22Rv1 (cell line): ENCODE measurements at regions not wholly inside any gene's neighbourhood (a gene's known extent, or its start where the extent isn't known, plus 50 kb on each side); places are given as distances from the start of the nearest gene placed in this dataset.

Experiments used
- H3K27ac ChIP-seq: fragments of 450-650 bp; 2 replicates; pipeline ENCODE4 v1.5.1; 2017
- ZFX ChIP-seq: fragments of 450-650 bp; IDR thresholded peaks from 2 replicates; pipeline ENCODE4 v1.6.1; 2017; ENCODE audit warnings: antibody characterized with exemption, borderline replicate concordance
- TF ChIP-seq, protein P1 (sequence below): fragments of 450-650 bp; IDR thresholded peaks from 2 replicates; pipeline ENCODE4 v1.5.1; 2017; ENCODE audit warnings: mild to moderate bottlenecking

GRCh38 chr1:110785612-110786011 lies 87.3 kb upstream of the CD53 start:
- TF ChIP-seq ZFX, result no peak
- TF ChIP-seq, protein P1, sequence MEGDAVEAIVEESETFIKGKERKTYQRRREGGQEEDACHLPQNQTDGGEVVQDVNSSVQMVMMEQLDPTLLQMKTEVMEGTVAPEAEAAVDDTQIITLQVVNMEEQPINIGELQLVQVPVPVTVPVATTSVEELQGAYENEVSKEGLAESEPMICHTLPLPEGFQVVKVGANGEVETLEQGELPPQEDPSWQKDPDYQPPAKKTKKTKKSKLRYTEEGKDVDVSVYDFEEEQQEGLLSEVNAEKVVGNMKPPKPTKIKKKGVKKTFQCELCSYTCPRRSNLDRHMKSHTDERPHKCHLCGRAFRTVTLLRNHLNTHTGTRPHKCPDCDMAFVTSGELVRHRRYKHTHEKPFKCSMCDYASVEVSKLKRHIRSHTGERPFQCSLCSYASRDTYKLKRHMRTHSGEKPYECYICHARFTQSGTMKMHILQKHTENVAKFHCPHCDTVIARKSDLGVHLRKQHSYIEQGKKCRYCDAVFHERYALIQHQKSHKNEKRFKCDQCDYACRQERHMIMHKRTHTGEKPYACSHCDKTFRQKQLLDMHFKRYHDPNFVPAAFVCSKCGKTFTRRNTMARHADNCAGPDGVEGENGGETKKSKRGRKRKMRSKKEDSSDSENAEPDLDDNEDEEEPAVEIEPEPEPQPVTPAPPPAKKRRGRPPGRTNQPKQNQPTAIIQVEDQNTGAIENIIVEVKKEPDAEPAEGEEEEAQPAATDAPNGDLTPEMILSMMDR, result no peak
- no peak overlapping the region for H3K27ac ChIP-seq

GRCh38 chr1:110785055-110785454 lies 87.9 kb upstream of the CD53 start:
- no peak overlapping the region for H3K27ac ChIP-seq
- no peak for TF ChIP-seq ZFX
- TF ChIP-seq, protein P1, result no peak

DNA sequence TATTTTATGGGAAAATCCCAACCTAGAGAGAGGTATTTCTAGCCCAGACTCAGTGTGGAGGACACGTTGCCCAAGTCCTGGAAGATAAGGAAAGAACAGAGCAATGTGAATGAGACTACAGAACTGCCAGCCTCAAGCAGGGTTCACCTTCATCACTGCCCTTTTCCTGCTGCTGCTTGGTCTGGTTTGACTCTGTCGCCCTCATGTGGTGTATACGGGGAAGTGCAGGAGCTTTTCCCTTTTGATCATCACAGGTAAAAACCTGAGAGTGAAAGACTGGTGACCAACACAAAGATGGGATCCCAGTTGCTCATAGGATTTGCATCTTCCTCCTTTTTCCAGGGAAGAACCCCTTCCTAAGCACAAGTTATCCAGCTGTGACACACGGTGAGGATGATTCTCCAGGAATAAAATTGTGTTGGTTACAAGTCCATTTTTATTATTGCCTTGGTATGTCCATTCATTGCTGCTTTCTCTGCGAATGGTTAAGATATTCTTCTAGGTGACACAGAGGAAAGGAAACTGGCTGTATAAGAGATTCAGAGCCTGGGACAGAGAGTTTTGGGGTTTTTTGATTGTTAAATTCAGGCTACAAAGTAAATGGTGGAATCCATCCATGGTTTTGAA lies 89.5 kb upstream of the CD53 start:
- H3K27ac ChIP-seq, result no peak overlapping the region
- no peak for TF ChIP-seq ZFX
- TF ChIP-seq, protein P1, result peak; percentile 95

GRCh38 chr1:110781525-110781924 lies 91.4 kb upstream of the CD53 start:
- no peak overlapping the region for H3K27ac ChIP-seq
- TF ChIP-seq ZFX, result no peak
- TF ChIP-seq, protein P1, result no peak

DNA sequence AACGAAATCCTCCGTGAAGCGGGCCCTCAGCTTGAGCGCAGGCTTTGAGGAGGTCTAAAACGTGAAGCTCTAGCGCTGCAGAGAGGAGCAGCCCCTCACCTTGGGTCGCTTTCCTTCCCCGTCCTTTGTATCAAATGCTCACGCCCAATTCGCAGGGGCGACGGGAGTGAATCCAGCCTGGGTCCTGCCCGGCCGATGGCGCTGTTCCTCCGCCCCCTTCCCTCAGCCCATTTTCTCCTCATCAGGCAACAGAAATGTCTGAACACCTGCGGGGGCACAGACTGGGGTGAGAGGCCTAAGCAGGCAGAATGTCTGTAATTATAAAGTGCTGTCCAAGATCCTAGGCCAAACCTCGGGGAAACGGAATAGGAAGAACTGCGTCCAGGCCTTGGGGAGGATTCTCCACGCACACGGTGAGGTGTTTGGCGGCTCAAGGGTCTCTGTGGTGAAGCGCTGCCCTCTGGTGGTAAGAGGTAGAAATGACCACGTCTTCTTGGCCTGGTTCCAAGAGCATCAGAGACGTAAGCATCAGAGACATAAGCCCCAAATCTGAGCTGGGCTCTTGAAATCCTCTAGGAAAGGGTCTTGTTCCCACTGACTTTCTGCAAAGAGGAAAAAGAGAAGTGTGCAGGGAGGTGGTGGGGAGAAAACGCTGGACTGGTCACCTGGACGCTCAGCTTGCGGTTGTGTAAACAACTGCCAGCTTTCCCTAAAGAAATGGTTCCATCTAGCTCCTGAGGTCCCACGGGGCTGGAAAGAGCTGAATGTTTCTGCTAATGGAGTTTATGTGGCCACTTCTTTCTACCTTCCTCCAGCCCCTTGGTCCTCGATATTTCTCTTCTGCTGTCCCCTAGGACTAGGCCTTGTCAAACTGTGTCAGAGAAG lies 92.1 kb upstream of the CD53 start:
- TF ChIP-seq ZFX, result no peak
- TF ChIP-seq, protein P1, result peak; percentile 92
- no peak overlapping the region for H3K27ac ChIP-seq

GRCh38 chr1:110779636-110780035 lies 93.3 kb upstream of the CD53 start:
- H3K27ac ChIP-seq, result no peak overlapping the region
- TF ChIP-seq, protein P1, result no peak
- TF ChIP-seq ZFX, result no peak

DNA sequence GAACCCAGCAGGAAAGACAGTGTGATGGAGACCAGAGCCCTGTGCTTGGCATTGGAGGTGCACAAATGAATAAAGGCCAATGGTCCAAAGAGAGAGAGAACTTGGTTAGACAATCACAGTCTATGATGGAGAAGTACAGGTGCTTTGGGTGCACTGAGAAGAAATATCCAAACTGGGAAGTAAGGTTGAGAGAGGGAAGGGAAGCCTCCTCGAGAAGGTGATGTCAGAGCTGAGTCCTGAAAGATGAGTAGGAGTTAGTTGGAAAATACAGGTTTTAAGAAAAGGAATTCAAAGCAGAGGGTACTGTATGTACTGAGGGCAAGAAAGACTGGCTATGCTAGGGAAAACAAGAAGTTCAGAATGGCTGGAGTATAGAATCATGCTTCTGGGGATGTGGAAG lies 94.1 kb upstream of the CD53 start:
- no peak for TF ChIP-seq ZFX
- TF ChIP-seq, protein P1, result no peak
- no peak overlapping the region for H3K27ac ChIP-seq
